DMS153 (cell line): ENCODE measurements at regions not wholly inside any gene's neighbourhood (a gene's known extent, or its start where the extent isn't known, plus 50 kb on each side); places are given as distances from the start of the nearest gene placed in this dataset.

Experiments
- DNase-seq: peaks from one replicate; lab custom pipeline; 2025; lab: John Stamatoyannopoulos, UW

GRCh38 chr2:191559569-191559968, 118.4 kb upstream of the NABP1 start:
- no peak for DNase-seq

GRCh38 chr2:191560411-191560980, 117.4 kb upstream of the NABP1 start:
- DNase-seq: no peak

- no peak for DNase-seq
Measured at GRCh38 chr2:191565120-191565519, 112.8 kb upstream of the NABP1 start.

- DNase-seq: no peak
Measured at GRCh38 chr2:191565647-191566198, 112.2 kb upstream of the NABP1 start.

GRCh38 chr2:191566344-191566743, 111.6 kb upstream of the NABP1 start:
- DNase-seq: peak; percentile 26

GRCh38 chr2:191567206-191567605, 110.7 kb upstream of the NABP1 start:
- DNase-seq: no peak

- DNase-seq: no peak
Measured at GRCh38 chr2:191569025-191569424, 108.9 kb upstream of the NABP1 start.

- no peak for DNase-seq
Measured at GRCh38 chr2:191571163-191571769, 106.7 kb upstream of the NABP1 start.

GRCh38 chr2:191572319-191572718, 105.6 kb upstream of the NABP1 start:
- DNase-seq: no peak

GRCh38 chr2:191573216-191573615, 104.7 kb upstream of the NABP1 start:
- DNase-seq: no peak

- no peak for DNase-seq
Measured at GRCh38 chr2:191574232-191574631, 103.7 kb upstream of the NABP1 start.

- no peak for DNase-seq
Measured at GRCh38 chr2:191577605-191578004, 100.3 kb upstream of the NABP1 start.

- DNase-seq: no peak
Measured at GRCh38 chr2:191578031-191578430, 99.9 kb upstream of the NABP1 start.

- no peak for DNase-seq
Measured at GRCh38 chr2:191580581-191580980, 97.4 kb upstream of the NABP1 start.

- no peak for DNase-seq
Measured at GRCh38 chr2:191581003-191581402, 96.9 kb upstream of the NABP1 start.

GRCh38 chr2:191582355-191582754, 95.6 kb upstream of the NABP1 start:
- no peak for DNase-seq

- DNase-seq: no peak
Measured at GRCh38 chr2:191591025-191591424, 86.9 kb upstream of the NABP1 start.

- no peak for DNase-seq
Measured at GRCh38 chr2:191593622-191594385, 84.1 kb upstream of the NABP1 start.

GRCh38 chr2:191597186-191597751, 80.7 kb upstream of the NABP1 start:
- no peak for DNase-seq

GRCh38 chr2:191598296-191598695, 79.6 kb upstream of the NABP1 start:
- no peak for DNase-seq

GRCh38 chr2:191601060-191601459, 76.9 kb upstream of the NABP1 start:
- no peak for DNase-seq

- DNase-seq: no peak
Measured at GRCh38 chr2:191604154-191604553, 73.8 kb upstream of the NABP1 start.

GRCh38 chr2:191607096-191607495, 70.8 kb upstream of the NABP1 start:
- no peak for DNase-seq
